Embryonic facial prominence (tissue), 1 donor: ENCODE measurements at regions not wholly inside any gene's neighbourhood (a gene's known extent, or its start where the extent isn't known, plus 50 kb on each side); places are given as distances from the start of the nearest gene placed in this dataset.
"Not testable (repeated sequence)": the region's sequence is repeated elsewhere in the genome, so short reads cannot be mapped to it uniquely, and the experiment has no call there.

ENCODE experiments used
- DNase-seq: peaks from one replicate; pipeline ENCODE4 v3.0.0-alpha.2; 2016; ENCODE audit errors: extremely low spot score

- DNase-seq, result no peak
These were observed 133.5 kb upstream of the KRAS start for GRCh38 chr12:25384038-25384892.

- no peak for DNase-seq
These were observed 131.8 kb upstream of the KRAS start for GRCh38 chr12:25382311-25383106.

DNA sequence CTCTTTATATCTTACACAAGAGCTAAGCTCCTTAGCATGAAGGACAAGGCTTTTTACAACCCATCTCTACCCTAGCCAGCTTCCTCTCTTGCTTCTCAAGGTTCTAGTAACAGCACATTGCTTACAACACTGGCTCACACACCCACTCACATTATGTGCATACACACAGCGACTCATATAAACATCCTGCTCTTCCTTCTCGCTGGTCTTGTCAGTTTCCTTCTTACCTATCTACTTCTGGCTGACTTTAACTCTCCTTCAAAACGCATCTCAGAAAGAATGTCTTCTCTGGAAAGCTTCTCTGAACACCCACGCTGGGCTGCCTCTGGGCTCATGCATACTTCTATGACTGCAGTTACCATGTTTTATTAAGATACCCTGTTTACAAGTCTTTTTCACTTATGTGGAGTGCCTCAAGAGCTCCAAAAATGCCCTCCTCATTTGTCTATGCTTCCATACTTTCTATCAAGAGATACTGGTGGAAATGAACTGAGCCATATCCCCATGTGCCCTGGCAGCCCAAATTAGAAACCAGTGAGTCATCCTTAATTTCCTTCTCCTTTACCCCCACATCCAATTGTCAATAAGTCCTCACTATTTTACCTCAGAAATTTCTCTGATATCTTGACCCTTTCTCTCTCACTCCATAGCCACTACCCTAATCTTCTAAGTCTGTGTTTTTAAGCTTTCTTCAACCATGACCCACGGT, 126.9 kb upstream of the KRAS start:
- no peak for DNase-seq

GRCh38 chr12:25376985-25377384, 126.3 kb upstream of the KRAS start:
- DNase-seq, result no peak

DNA sequence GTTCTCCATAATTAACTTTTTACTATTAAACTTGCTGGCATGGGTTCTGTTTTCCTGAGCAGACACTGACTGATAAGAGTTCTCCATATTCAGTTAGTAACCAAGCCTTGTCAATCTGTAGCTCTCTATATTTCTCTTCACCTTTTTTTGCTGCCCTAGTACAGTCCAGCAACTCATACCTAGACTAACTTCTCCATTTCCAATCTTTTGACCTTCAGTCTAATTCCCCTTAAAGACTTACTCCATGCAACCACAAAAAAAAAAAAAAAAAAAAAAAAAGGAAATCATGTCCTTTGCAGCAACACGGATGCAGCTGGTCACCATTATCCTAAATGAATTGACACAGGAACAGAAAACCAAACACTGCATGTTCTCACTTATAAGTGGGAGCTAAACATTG, 125.7 kb upstream of the KRAS start:
- no peak for DNase-seq

DNA sequence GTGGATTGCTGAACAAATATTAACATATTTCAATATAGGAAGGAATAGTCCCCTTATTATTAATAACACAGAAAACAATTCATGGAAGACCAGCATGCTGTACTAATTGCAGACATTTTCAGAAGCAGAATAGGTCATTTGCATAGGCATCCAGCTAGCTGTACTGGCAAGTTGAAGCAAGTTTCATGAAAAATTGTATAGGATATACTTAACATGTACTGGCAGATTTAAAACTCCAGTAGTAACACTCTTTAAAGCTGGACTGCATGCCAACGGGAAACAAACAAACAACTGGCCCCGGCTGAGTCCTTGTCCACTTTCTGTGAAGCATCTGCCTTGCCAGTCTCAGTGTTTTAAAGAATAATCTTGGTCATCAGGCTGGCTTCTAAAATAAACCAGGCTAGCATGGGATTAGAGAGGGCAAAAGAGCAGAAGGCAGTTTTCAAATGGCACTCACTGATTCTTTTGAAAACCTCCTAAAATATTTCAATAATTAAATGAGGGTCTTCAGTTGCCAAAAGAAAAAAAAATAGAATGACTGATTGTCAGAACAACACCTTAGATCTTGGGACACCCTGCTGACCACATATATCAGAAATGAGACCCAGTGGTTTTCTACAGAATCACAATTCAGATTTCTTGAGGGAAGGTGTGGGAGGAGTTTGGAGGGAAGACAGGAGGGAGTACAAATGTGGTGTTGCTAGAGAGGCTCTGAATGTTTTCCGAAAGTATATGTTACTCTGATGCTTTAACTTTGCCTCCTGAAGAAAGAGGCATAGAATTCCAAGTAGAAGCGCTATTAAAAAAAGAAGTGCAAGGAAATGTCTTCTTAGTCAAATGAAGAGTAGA, 122.5 kb upstream of the KRAS start:
- no peak for DNase-seq

GRCh38 chr12:25372002-25372401, 121.3 kb upstream of the KRAS start:
- no peak for DNase-seq

DNA sequence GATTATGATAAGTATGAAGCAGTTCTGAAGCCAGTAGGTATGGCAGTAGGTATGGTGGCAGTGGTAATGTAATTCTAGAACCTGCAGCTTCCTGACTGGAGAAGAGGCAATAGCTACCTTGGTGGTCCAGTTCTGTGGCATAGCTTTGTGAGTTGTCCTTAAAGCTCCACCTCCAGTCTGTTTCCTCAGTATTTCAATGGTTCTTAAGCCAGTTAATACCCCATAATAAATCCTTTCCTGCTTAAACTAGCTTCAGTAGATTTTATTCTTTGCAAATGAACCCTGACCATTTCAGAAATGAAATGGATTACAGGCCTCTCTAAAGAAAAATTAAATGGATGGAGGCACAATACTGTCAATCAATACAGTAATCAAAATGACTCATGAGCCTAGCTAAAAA, 117.8 kb upstream of the KRAS start:
- no peak for DNase-seq

- DNase-seq, result no peak
These were observed 115.4 kb upstream of the KRAS start for GRCh38 chr12:25366122-25366521.

- DNase-seq, result no peak
These were observed 114.6 kb upstream of the KRAS start for GRCh38 chr12:25365340-25365730.

- no peak for DNase-seq
These were observed 114.0 kb upstream of the KRAS start for GRCh38 chr12:25364529-25365339.

DNA sequence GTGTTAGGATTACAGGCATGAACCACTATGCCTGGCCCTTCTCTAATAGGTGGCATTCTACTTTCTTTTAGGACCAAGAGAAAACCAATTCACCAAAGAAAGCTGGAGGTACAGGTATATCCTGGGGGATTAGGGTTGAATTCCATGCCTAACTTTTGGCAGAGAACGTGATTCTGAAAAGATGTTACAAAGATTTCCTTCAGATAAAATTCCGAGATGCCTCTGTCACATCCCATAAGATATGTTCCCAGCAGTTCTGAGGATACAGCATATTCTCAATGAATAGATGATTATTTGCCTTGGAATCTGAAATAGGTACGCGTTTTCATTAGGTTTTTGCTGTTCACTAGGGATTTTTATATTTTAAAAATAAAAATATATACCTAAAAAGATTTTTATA, 111.9 kb upstream of the KRAS start:
- DNase-seq, result no peak

GRCh38 chr12:25361511-25361910, 110.8 kb upstream of the KRAS start:
- no peak for DNase-seq

GRCh38 chr12:25357595-25357994, 106.9 kb upstream of the KRAS start:
- DNase-seq, result no peak

DNA sequence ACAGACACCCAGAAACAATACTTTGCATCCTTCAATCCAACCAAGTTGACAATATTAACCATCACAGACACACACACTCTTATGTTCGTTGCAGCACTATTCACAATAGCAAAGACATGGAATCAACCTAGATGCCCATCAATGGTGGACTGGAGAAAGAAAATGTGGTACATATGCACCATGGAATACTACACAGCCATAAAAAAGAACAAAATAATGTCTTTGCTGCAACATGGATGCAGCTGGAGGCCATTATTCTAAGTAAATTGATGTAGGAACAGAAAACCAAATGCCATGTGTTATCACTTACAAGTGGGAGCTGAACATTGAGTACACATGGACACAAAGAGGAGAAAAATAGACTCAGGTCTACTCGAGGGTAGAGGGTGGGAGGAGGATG, 102.2 kb upstream of the KRAS start:
- not testable (repeated sequence) for DNase-seq

- no peak for DNase-seq
These were observed 101.6 kb upstream of the KRAS start for GRCh38 chr12:25352083-25352918.

GRCh38 chr12:25348593-25348895, 97.8 kb upstream of the KRAS start:
- DNase-seq, result no peak

- DNase-seq, result no peak
These were observed 97.2 kb upstream of the KRAS start for GRCh38 chr12:25347716-25348592.

- DNase-seq, result not testable (repeated sequence)
These were observed 91.1 kb upstream of the KRAS start for GRCh38 chr12:25341877-25342276.
